T-helper 2 cell treated with Interferon-gamma antibody and Interleukin-4, amounts not matched to agents 5 μg/mL and 100 μg/mL, for 36 hours (primary cell): ENCODE measurements at regions not wholly inside any gene's neighbourhood (a gene's known extent, or its start where the extent isn't known, plus 50 kb on each side); places are given as distances from the start of the nearest gene placed in this dataset.

Experiments used
- DNase-seq: peaks from one replicate; pipeline ENCODE4 v3.0.0; 2021; ENCODE audit warnings: low spot score
- H3K27ac Mint-ChIP-seq: one replicate; pipeline ENCODE4 v1.8.0; 2021; ENCODE audit warnings: mild to moderate bottlenecking, mixed read lengths
- H3K27me3 Mint-ChIP-seq: one replicate; pipeline ENCODE4 v1.8.0; 2021; ENCODE audit warnings: low read depth, mixed read lengths
- H3K36me3 Mint-ChIP-seq: one replicate; pipeline ENCODE4 v1.8.0; 2021; ENCODE audit warnings: low read depth, mixed read lengths
- H3K4me1 Mint-ChIP-seq: one replicate; pipeline ENCODE4 v1.8.0; 2021; ENCODE audit warnings: low read depth, mixed read lengths
- H3K4me3 Mint-ChIP-seq: one replicate; pipeline ENCODE4 v1.8.0; 2022; ENCODE audit warnings: mild to moderate bottlenecking, moderate library complexity, mixed read lengths
- H3K9me3 Mint-ChIP-seq: one replicate; pipeline ENCODE4 v1.8.0; 2021; ENCODE audit warnings: mixed read lengths

DNA sequence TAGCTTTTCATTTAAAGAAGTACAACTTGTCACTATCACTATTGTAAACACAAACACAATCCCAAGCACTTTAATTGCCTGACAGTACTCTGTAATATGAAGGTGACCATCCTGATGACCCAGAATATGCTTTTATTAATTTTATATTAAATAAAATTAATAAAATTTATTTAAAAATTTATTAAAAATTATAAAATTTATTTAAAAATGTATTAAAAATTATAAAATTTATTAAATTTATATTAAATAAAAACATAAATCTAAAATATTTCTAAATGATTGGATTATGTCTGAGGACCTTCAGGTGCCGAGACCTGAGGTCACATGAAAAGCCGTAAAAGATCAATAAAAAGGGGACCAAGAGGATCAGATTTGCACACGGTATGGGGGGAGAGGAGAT is 229.8 kb upstream of the KIRREL3 start:
- no peak for DNase-seq
- no peak overlapping the region for H3K27ac Mint-ChIP-seq
- H3K4me1 Mint-ChIP-seq: no peaks in the 10 kb centered on the region
- no peaks in the 10 kb centered on the region for H3K27me3 Mint-ChIP-seq
- no peaks in the 10 kb centered on the region for H3K9me3 Mint-ChIP-seq
- no peaks in the 10 kb centered on the region for H3K36me3 Mint-ChIP-seq
- no peak overlapping the region for H3K4me3 Mint-ChIP-seq

DNA sequence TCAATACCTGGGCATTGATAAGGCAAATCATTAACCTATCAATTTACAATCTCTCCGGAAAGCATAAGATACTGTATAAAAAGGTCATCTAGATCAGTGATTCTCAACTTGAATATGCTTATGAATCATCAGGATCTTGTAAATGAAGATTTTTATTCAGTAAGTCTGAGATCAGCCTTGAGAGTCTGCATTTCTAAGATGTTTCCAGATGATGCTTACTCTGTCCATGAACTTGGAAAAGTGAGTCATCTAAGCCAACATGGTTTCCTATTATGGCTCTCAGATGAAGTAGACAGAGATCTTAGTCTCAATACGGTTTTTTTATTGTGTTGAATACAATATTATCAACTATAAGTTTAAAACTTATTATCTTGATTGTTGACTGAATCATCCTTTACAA is 226.4 kb upstream of the KIRREL3 start:
- Mint-ChIP-seq H3K4me3 (no peak overlapping the region), H3K36me3 (no peaks in the 10 kb centered on the region), H3K4me1 (no peaks in the 10 kb centered on the region), H3K27me3 (no peaks in the 10 kb centered on the region), H3K9me3 (no peaks in the 10 kb centered on the region), H3K27ac (no peak overlapping the region)
- DNase-seq: no peak

DNA sequence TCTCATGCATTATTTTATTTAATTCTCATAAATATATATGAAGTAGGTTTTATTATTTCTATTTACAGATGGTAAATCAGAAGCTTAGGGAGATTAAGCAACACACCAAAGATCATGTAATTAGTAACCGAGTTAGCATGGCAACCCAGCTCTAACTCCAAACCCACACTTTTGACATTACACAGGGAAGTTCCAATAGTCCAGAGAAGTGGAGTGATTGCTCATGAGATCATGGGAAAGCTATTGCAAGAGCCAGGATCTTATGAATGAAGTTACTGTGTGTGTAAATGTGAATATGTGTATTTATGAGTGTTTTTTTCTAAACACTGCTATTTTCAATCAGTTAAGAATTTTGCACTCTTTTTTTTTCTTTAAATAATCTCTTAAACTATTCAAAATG is 225.8 kb upstream of the KIRREL3 start:
- no peak for DNase-seq
- Mint-ChIP-seq H3K27me3 (no peaks in the 10 kb centered on the region), H3K27ac (no peak overlapping the region), H3K4me1 (no peaks in the 10 kb centered on the region), H3K4me3 (no peak overlapping the region), H3K9me3 (no peaks in the 10 kb centered on the region), H3K36me3 (no peaks in the 10 kb centered on the region)

DNA sequence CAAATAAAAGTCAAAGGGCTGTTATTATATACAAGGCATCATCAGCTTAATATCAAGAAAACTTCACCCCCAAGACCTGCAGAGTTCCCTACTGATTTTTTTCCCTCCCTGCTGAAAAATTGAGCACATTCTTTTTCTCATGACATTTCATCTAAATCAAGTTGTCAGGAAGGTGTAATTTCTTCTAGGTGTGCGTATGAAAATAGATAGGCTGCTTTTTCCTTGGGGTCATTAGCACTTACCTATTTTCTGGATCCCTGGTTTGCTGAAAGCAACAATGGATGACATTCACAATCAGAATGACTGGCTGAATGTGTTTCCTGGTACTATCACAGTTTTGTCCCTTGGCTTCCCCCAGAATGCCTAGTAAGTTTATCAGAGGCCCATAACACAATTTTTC is 225.0 kb upstream of the KIRREL3 start:
- no peaks in the 10 kb centered on the region for H3K27me3 Mint-ChIP-seq
- no peaks in the 10 kb centered on the region for H3K4me1 Mint-ChIP-seq
- H3K4me3 Mint-ChIP-seq: no peak overlapping the region
- no peak overlapping the region for H3K27ac Mint-ChIP-seq
- no peaks in the 10 kb centered on the region for H3K9me3 Mint-ChIP-seq
- H3K36me3 Mint-ChIP-seq: no peaks in the 10 kb centered on the region
- no peak for DNase-seq

DNA sequence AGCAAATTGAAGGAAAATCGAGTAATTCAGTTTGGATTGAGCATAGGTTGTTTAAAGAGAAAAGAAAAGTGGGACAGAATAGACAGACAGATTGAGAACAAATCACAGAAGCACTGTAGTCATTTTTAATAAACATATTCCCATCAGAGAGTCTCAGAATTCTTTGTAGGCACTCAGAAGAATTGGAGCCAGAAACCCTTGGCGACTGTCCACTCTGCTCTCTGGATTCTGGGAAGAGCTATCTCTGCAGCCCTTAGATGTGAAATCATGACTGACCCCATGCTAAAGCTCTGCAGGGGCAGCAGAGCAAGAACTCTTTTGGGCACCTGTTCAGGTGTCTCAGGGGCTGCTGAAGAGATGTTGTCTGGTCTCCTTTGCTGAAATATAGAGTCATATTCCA is 223.7 kb upstream of the KIRREL3 start:
- Mint-ChIP-seq H3K27ac (no peak overlapping the region), H3K4me1 (no peaks in the 10 kb centered on the region), H3K4me3 (no peak overlapping the region), H3K36me3 (no peaks in the 10 kb centered on the region), H3K9me3 (no peaks in the 10 kb centered on the region), H3K27me3 (no peaks in the 10 kb centered on the region)
- no peak for DNase-seq

DNA sequence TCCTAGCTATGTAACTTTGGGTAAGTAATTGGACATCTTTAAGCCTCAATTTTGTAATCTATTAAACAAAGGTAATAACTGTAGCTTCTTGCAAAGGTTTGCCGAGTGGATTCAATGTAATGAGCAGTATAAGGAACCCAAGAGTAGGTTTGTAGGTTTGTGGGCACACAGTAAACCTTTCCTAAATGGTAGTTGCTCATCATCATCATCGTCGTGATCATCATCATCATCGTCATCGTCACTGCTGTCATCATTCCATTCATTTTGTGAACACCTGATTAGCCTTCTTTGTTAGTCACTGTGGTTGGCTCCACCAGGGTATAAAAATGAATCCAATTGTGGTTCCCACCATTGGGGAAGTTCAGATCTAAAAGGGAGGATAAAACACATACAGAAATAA is 223.1 kb upstream of the KIRREL3 start:
- H3K9me3 Mint-ChIP-seq: no peaks in the 10 kb centered on the region
- no peaks in the 10 kb centered on the region for H3K36me3 Mint-ChIP-seq
- no peaks in the 10 kb centered on the region for H3K4me1 Mint-ChIP-seq
- H3K27ac Mint-ChIP-seq: no peak overlapping the region
- DNase-seq: no peak
- H3K4me3 Mint-ChIP-seq: no peak overlapping the region
- no peaks in the 10 kb centered on the region for H3K27me3 Mint-ChIP-seq

DNA sequence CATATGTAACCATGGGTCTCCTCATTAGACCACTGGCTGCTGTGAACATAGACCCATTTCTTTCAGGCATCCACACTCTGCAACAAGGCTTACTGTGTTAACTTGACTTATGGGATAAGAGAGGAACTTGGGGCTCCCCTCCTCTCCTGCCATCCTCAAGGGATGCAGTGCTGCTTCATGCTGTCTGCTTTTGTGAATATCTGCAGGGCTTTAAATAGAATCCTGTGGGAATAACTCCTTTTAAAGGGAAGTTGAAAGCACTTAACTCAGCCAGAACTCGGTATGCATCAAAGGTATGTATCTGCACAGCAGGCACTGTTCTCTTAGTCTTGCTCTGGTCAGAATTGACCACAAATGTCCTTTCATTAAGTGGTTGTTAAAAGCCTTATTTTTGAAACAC is 222.5 kb upstream of the KIRREL3 start:
- no peak overlapping the region for H3K4me3 Mint-ChIP-seq
- no peak overlapping the region for H3K27ac Mint-ChIP-seq
- H3K36me3 Mint-ChIP-seq: no peaks in the 10 kb centered on the region
- DNase-seq: no peak
- no peaks in the 10 kb centered on the region for H3K9me3 Mint-ChIP-seq
- H3K4me1 Mint-ChIP-seq: no peaks in the 10 kb centered on the region
- H3K27me3 Mint-ChIP-seq: no peaks in the 10 kb centered on the region

DNA sequence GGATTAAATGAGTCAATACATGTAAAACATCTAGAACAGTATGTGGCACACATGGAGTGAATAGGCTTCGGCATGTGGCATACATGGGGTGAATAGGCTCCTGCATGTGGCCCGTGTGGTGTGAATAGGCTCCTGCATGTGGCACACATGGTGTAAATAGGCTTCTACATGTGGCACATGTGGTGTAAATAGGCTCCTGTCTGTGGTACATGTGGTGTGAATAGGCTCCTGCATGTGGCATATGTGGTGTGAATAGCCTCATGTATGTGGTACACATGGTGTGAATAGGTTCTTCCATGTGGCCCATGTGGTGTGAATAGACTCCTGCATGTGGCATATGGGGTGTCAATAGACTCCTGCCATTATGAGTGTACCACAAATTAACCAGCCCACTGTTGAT is 219.1 kb upstream of the KIRREL3 start:
- Mint-ChIP-seq H3K27ac (no peak overlapping the region), H3K4me1 (no peaks in the 10 kb centered on the region), H3K4me3 (no peak overlapping the region), H3K36me3 (no peaks in the 10 kb centered on the region), H3K9me3 (no peaks in the 10 kb centered on the region), H3K27me3 (no peaks in the 10 kb centered on the region)
- no peak for DNase-seq

DNA sequence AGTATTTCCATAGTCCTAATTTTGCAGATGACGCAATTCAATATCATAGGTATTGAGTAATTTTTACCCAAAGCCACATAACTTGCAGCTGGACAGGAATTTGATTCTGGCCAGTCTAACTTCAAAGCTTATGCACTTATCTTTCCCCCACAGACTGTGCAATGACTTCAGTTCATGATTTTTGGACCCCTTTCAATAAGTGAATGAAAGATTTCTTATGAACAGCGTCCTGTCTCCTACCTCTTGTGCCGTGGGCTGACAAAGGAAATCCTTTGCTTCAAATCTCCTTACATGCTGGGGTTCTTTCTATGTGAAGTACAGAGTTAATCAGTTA is 217.7 kb upstream of the KIRREL3 start:
- no peaks in the 10 kb centered on the region for H3K27me3 Mint-ChIP-seq
- H3K4me1 Mint-ChIP-seq: no peaks in the 10 kb centered on the region
- no peak overlapping the region for H3K4me3 Mint-ChIP-seq
- H3K36me3 Mint-ChIP-seq: no peaks in the 10 kb centered on the region
- no peak for DNase-seq
- no peaks in the 10 kb centered on the region for H3K9me3 Mint-ChIP-seq
- H3K27ac Mint-ChIP-seq: no peak overlapping the region

DNA sequence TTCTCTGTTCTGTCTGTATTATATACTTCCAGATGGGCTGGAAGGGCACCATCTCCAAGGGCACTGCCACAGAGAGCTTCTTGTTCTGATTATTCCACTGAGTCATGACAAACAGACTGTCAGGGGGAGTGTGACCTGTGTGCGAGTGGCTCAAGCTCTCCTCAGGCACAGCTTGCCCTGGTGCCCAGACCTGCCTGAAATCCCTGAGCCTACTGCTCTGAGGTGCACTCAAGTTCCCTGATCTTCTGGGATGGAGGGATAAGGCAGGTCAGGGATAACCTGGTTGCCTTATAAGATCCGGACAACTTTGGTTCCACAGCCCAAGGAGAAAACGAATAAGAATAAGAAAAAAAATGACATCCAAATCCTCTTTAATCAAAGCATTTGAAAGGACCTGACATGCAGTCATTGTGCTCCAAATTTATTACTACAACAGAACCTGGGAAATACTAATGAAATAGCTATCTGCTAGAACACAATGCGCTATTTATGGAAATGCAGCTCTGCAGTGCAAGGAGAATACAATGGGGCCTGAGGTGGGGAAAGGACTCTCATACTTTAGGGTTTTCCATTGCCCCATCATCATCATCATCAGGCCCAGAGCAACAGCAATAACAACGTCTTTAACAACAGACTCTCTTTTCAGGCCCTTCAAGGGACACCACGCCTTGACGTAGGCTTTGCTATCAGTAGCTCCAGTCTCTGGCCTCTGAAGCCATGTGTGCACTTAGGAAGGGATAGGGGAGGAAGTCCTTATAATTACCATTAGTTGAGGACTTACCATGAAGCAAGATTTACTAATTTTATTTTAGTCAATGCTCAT is 217.1 kb upstream of the KIRREL3 start:
- no peaks in the 10 kb centered on the region for H3K36me3 Mint-ChIP-seq
- H3K27me3 Mint-ChIP-seq: no peaks in the 10 kb centered on the region
- H3K27ac Mint-ChIP-seq: no peak overlapping the region
- H3K9me3 Mint-ChIP-seq: no peaks in the 10 kb centered on the region
- DNase-seq: no peak
- no peaks in the 10 kb centered on the region for H3K4me1 Mint-ChIP-seq
- no peak overlapping the region for H3K4me3 Mint-ChIP-seq

DNA sequence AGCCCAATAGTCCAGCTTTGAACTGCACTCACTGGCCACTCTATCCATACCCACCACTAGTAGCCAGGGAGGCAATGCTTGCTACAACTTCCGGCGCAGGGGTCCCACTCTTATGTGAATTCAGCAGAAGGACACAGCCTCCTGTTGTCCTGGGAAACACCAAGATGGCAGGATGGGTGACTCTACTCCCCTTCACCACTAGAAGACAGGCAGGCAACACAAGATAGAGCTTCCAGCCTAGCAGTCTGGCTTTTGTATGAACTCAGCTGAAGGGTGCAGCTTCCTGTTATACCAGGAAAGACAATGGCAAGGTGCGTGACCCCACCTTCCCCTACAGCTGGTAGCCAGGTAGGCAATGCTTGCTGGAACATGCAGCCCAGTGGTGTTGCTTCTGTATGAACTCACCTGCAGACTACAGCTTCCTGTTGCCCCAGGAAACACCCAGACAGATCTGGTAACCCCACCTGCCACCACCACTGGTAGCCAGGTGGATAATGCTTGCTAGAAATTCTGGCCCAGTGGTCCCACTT is 205.2 kb upstream of the KIRREL3 start:
- no peaks in the 10 kb centered on the region for H3K27me3 Mint-ChIP-seq
- no peak overlapping the region for H3K4me3 Mint-ChIP-seq
- no peaks in the 10 kb centered on the region for H3K9me3 Mint-ChIP-seq

DNA sequence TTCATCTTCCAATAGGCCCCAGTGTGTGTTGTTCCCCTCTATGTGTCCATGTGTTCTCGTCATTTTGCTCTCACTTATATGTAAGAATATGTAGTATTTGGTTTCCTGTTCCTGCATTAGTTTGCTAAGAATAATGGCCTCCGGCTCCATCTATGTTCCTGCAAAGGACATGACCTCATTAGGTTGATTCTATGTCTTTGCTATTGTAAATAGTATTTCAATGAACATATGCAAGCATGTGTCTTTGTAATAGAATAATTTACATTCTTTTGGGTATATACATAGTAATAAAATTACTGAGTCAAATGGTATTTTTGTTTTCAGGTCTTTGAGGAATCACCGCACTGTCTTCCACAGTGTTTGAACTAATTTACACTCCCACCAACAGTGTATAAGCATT is 202.9 kb upstream of the KIRREL3 start:
- Mint-ChIP-seq H3K36me3 (no peaks in the 10 kb centered on the region), H3K27ac (no peak overlapping the region), H3K4me3 (no peak overlapping the region), H3K27me3 (no peaks in the 10 kb centered on the region), H3K4me1 (no peaks in the 10 kb centered on the region), H3K9me3 (no peaks in the 10 kb centered on the region)
- no peak for DNase-seq

More for the DNA sequence above, 205.2 kb upstream of the KIRREL3 start:
- H3K4me1 Mint-ChIP-seq: no peaks in the 10 kb centered on the region
- H3K27ac Mint-ChIP-seq: no peak overlapping the region
- no peaks in the 10 kb centered on the region for H3K36me3 Mint-ChIP-seq
- no peak for DNase-seq

DNA sequence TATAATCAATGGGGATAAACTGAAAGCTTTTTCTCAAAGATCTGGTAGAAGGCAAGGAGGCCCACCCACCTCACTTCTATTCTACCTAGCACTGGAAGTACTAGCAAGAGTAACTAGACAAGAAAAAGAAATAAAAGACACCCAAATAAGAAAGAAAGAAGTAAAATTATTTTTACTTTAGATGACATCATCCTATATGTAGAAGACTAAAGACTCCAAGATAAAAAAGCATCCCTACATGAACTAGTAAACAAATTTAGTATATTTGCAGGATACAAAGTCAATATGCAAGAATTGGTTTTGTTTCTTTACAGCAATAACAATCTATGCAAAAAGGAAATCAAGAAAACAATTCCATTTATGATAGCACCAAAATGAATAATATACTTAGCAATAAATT is 201.5 kb upstream of the KIRREL3 start:
- no peaks in the 10 kb centered on the region for H3K9me3 Mint-ChIP-seq
- DNase-seq: no peak
- H3K4me3 Mint-ChIP-seq: no peak overlapping the region
- no peaks in the 10 kb centered on the region for H3K27me3 Mint-ChIP-seq
- no peaks in the 10 kb centered on the region for H3K4me1 Mint-ChIP-seq
- no peaks in the 10 kb centered on the region for H3K36me3 Mint-ChIP-seq
- H3K27ac Mint-ChIP-seq: no peak overlapping the region

DNA sequence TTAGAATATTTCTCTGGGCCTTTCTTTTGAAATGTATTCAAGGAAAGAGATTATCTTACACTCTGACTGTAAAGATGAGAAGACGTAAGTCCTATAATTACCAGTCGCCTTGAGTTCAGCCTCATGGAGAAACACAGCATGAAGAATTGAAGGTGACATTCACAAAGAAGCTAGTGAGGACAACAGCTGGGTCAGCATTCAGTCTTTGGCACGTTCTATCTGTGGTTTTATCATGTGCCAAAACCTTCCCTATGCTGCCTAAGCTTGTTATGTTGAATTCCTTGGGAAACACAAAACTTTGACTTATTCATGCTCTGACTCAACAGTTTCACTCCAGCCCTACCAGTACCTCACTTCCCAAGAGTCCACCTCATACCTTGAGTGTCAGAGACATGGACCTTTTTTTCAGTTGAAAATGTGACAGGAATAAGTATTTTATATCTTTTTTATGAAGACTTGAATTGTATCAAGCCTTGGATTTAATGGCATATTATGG is 198.8 kb upstream of the KIRREL3 start:
- H3K9me3 Mint-ChIP-seq: no peaks in the 10 kb centered on the region
- no peak overlapping the region for H3K4me3 Mint-ChIP-seq
- H3K4me1 Mint-ChIP-seq: no peaks in the 10 kb centered on the region
- H3K36me3 Mint-ChIP-seq: no peaks in the 10 kb centered on the region
- no peaks in the 10 kb centered on the region for H3K27me3 Mint-ChIP-seq
- no peak for DNase-seq
- H3K27ac Mint-ChIP-seq: no peak overlapping the region
